ENCODE measurements at regions not wholly inside any gene's neighbourhood (a gene's known extent, or its start where the extent isn't known, plus 50 kb on each side); places are given as distances from the start of the nearest gene placed in this dataset.

- ATAC-seq: no peak
- DNase-seq: no peak
- Histone ChIP-seq H3K4me3 (no peak overlapping the region), H3K27me3 (ENCODE audit: insufficient read depth in 3 of 3, low read length in 2 of 3) (no peaks in the 10 kb centered on the region), H3K9me3 (no peaks in the 10 kb centered on the region), H3K4me1 (no peaks in the 10 kb centered on the region), H3K36me3 (ENCODE audit: insufficient read depth in 1 of 2, low read depth in 1 of 2) (no peaks in the 10 kb centered on the region), H3K27ac (no peak overlapping the region)
- intact Hi-C loops (cut with DNase I): no loop called here
- TF ChIP-seq, protein P1, sequence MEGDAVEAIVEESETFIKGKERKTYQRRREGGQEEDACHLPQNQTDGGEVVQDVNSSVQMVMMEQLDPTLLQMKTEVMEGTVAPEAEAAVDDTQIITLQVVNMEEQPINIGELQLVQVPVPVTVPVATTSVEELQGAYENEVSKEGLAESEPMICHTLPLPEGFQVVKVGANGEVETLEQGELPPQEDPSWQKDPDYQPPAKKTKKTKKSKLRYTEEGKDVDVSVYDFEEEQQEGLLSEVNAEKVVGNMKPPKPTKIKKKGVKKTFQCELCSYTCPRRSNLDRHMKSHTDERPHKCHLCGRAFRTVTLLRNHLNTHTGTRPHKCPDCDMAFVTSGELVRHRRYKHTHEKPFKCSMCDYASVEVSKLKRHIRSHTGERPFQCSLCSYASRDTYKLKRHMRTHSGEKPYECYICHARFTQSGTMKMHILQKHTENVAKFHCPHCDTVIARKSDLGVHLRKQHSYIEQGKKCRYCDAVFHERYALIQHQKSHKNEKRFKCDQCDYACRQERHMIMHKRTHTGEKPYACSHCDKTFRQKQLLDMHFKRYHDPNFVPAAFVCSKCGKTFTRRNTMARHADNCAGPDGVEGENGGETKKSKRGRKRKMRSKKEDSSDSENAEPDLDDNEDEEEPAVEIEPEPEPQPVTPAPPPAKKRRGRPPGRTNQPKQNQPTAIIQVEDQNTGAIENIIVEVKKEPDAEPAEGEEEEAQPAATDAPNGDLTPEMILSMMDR (IDR thresholded peaks at IDR 0.05): no peak
- 82 to 89% (median 87%) methylated on average over 4 of the region's 4 CpGs for WGBS, 3 donors
Measured at GRCh38 chr20:60171738-60172137, 213.5 kb downstream of the CDH26 start.

DNA sequence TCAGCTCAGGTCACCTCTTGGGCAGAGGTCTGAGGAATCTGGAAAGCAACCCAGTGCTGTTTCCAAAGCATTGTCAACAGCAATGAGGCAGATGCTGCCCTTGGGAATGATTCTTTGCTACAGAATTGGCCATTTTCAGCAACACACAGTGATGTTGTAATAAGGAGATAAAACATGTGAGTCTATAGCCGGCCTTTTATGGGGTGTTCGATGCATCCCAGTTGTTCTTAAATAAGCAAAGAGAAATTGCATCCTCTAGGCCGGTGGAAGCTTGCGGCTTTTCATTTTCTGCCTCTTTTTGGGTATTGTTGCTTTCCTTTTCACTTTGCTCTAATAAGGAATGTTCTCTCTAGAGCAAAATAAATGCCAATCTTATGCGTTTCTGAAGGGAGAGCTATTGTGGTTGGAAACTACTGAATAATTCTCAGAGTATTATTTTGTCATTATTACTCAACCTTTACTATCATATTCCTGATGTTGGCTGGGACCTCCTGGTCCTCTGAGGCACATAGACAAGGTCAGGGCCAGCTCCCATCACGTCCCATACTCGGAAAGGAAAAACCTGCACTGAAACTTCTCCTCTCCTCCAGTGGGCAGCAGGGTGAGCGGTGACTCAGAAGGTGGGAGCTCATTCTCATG, 214.2 kb downstream of the CDH26 start:
- 78 to 81% (median 79%) methylated on average over 8 of the region's 8 CpGs for WGBS, 3 donors
- intact Hi-C loops (cut with DNase I): no loop called here
- Histone ChIP-seq H3K27me3 (ENCODE audit: insufficient read depth in 3 of 3, low read length in 2 of 3) (no peaks in the 10 kb centered on the region), H3K9me3 (no peaks in the 10 kb centered on the region), H3K27ac (no peak overlapping the region), H3K4me1 (no peaks in the 10 kb centered on the region), H3K4me3 (no peak overlapping the region), H3K36me3 (ENCODE audit: insufficient read depth in 1 of 2, low read depth in 1 of 2) (no peaks in the 10 kb centered on the region)
- ATAC-seq (peak in 1 of 4 donors; percentile 29), DNase-seq (peak in 1 of 2 donors; percentile 53)
- TF ChIP-seq, protein P1 (IDR thresholded peaks at IDR 0.05): no peak

GRCh38 chr20:60177080-60177479, 218.9 kb downstream of the CDH26 start:
- WGBS, 3 donors: 75 to 80% (median 80%) methylated on average over 5 of the region's 5 CpGs
- TF ChIP-seq, protein P1 (IDR thresholded peaks at IDR 0.05): no peak
- H3K36me3 ChIP-seq (ENCODE audit: insufficient read depth in 1 of 2, low read depth in 1 of 2): no peaks in the 10 kb centered on the region
- no peaks in the 10 kb centered on the region for H3K4me1 ChIP-seq
- no peaks in the 10 kb centered on the region for H3K27me3 ChIP-seq (ENCODE audit: insufficient read depth in 3 of 3, low read length in 2 of 3)
- H3K9me3 ChIP-seq: no peaks in the 10 kb centered on the region
- no peak overlapping the region for H3K27ac ChIP-seq
- no peak for DNase-seq
- intact Hi-C loops (cut with DNase I): no loop called here
- ATAC-seq: no peak
- H3K4me3 ChIP-seq: no peak overlapping the region

DNA sequence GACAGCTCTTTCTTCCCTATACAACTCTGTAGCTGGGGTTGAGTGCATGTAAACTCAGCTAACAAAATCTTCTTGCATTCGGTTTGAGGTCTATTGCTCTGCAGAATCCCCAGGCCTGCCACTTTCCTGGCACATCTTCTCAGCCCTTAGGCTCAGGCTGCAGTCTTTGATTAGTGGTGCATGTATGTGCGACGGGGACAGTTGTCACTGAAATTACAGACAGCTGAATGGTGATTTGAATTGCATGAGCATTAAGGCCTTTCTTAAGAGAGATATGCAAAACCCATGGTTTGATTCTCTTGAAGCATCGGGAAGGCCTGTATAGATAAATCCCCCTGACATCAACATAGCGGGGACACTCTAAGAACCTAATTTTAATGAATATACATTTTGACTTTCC, 222.8 kb downstream of the CDH26 start:
- intact Hi-C loops (cut with DNase I): no loop called here
- no peak for ATAC-seq
- Histone ChIP-seq H3K27ac (no peak overlapping the region), H3K27me3 (ENCODE audit: insufficient read depth in 3 of 3, low read length in 2 of 3) (no peaks in the 10 kb centered on the region), H3K4me1 (no peaks in the 10 kb centered on the region), H3K4me3 (no peak overlapping the region), H3K36me3 (ENCODE audit: insufficient read depth in 1 of 2, low read depth in 1 of 2) (no peaks in the 10 kb centered on the region), H3K9me3 (no peaks in the 10 kb centered on the region)
- no peak for DNase-seq
- WGBS, 3 donors: 79 to 87% (median 84%) methylated on average over 5 of the region's 5 CpGs
- TF ChIP-seq, protein P1 (IDR thresholded peaks at IDR 0.05): no peak

DNA sequence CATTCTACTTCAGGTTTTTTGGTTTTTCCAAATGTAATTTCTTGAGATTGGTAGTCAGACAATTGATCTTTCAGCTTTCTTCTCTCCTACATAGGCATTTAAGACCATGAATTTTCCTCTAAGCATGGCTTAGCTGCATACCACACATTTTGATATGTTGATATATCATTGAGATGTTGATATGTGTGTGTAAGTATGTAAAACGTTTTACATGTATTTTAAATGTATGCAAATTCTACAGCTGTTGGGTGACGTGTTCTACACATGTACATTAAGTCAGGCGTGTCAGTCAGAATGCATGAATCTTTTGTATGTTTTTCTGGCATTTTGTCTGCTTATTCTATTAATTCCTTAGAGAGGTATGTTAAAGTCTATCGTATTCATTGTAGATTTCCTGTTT, 228.2 kb downstream of the CDH26 start:
- Histone ChIP-seq H3K27me3 (ENCODE audit: insufficient read depth in 3 of 3, low read length in 2 of 3) (peaks cover 0 to 1% (median 0%) of the 10 kb centered on the region in 3 donors), H3K4me1 (no peaks in the 10 kb centered on the region), H3K4me3 (no peak overlapping the region), H3K9me3 (no peaks in the 10 kb centered on the region), H3K27ac (no peak overlapping the region), H3K36me3 (ENCODE audit: insufficient read depth in 1 of 2, low read depth in 1 of 2) (no peaks in the 10 kb centered on the region)
- ATAC-seq: no peak
- intact Hi-C loops (cut with DNase I): no loop called here
- DNase-seq: no peak
- 76 to 85% (median 80%) methylated on average over 4 of the region's 4 CpGs for WGBS, 3 donors
- TF ChIP-seq, protein P1 (IDR thresholded peaks at IDR 0.05): no peak
